ENCODE measurements at regions not wholly inside any gene's neighbourhood (a gene's known extent, or its start where the extent isn't known, plus 50 kb on each side); places are given as distances from the start of the nearest gene placed in this dataset.

DNA sequence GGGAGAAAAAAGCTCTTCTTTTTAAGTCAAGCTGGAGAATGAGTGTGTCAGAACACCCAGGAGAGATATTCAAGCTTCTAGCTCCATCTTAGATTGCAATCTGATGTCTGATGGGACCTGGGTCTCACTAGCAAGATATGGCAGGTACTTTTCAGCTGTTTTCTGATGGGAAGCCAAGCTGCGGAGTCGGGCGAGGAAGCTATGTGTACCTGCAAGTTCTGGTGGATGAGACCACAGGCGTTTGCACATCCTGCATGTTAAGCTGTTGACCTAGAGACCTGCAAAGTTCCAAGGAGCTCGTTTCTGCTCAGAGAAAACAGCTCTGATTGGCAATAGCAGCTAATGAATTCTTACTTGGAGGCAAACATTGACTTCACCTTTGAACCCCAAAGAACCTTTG lies 167.3 kb upstream of the GATB start:
- no peaks in the 10 kb centered on the region for H3K36me3 ChIP-seq
- DNase-seq, result no peak
- no peak overlapping the region for H3K4me3 ChIP-seq
- H3K9me3 ChIP-seq, result no peaks in the 10 kb centered on the region
- no peaks in the 10 kb centered on the region for H3K4me1 ChIP-seq
- H3K27ac ChIP-seq, result no peak overlapping the region
- TF ChIP-seq POLR2A (IDR thresholded peaks at IDR 0.05), result no peak
- TF ChIP-seq, protein P1, sequence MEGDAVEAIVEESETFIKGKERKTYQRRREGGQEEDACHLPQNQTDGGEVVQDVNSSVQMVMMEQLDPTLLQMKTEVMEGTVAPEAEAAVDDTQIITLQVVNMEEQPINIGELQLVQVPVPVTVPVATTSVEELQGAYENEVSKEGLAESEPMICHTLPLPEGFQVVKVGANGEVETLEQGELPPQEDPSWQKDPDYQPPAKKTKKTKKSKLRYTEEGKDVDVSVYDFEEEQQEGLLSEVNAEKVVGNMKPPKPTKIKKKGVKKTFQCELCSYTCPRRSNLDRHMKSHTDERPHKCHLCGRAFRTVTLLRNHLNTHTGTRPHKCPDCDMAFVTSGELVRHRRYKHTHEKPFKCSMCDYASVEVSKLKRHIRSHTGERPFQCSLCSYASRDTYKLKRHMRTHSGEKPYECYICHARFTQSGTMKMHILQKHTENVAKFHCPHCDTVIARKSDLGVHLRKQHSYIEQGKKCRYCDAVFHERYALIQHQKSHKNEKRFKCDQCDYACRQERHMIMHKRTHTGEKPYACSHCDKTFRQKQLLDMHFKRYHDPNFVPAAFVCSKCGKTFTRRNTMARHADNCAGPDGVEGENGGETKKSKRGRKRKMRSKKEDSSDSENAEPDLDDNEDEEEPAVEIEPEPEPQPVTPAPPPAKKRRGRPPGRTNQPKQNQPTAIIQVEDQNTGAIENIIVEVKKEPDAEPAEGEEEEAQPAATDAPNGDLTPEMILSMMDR (IDR thresholded peaks at IDR 0.05), result no peak
- intact Hi-C loops (cut with DNase I; ENCODE audit: low total_unique reads), result no loop called here
- no peaks in the 10 kb centered on the region for H3K27me3 ChIP-seq

DNA sequence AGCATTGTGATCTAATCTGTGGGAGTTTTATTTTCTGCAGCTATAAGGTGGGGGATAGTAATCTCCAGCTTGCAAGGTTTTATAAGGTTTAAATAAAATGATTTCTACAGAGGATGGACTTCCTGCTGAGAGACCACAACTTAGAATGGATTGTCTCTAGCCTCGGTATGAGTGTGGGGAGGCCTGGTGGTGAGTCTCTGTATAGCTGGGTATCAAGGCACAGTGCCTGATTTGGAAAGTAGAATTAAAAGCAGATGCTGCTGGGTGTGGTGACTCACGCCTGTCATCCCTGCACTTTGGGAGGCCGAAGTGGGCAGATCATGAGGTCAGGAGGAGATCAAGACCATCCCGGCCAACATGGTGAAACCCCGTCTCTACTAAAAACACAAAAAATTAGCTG lies 162.0 kb upstream of the GATB start:
- TF ChIP-seq, protein P1 (IDR thresholded peaks at IDR 0.05), result no peak
- no peak for TF ChIP-seq POLR2A (IDR thresholded peaks at IDR 0.05)
- intact Hi-C loops (cut with DNase I; ENCODE audit: low total_unique reads), result no loop called here
- H3K4me3 ChIP-seq, result no peak overlapping the region
- H3K9me3 ChIP-seq, result no peaks in the 10 kb centered on the region
- H3K36me3 ChIP-seq, result no peaks in the 10 kb centered on the region
- no peak for DNase-seq
- no peaks in the 10 kb centered on the region for H3K27me3 ChIP-seq
- no peaks in the 10 kb centered on the region for H3K4me1 ChIP-seq
- H3K27ac ChIP-seq, result no peak overlapping the region

DNA sequence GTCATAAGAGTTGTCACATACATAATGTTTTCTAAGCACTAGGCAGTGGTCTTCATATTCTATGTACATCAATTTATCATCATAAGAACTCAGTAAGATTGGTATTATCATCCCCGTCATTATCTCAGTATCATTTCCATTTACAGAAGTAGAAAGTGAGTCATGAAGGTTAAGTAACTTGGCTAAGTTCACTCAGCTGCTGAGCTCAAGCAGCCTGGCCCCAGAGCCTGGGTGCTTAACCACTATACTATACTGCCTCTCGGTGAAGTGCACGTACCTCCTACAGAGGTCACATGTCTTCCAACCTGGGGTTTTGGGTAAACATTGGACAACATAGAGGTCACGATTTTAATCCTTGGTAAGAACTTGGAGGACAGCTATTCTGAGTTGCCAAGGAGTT lies 161.5 kb upstream of the GATB start:
- no peaks in the 10 kb centered on the region for H3K4me1 ChIP-seq
- no peaks in the 10 kb centered on the region for H3K9me3 ChIP-seq
- intact Hi-C loops (cut with DNase I; ENCODE audit: low total_unique reads), result no loop called here
- H3K27me3 ChIP-seq, result no peaks in the 10 kb centered on the region
- DNase-seq, result no peak
- no peaks in the 10 kb centered on the region for H3K36me3 ChIP-seq
- TF ChIP-seq, protein P1 (IDR thresholded peaks at IDR 0.05), result no peak
- TF ChIP-seq POLR2A (IDR thresholded peaks at IDR 0.05), result no peak
- no peak overlapping the region for H3K27ac ChIP-seq
- H3K4me3 ChIP-seq, result no peak overlapping the region

DNA sequence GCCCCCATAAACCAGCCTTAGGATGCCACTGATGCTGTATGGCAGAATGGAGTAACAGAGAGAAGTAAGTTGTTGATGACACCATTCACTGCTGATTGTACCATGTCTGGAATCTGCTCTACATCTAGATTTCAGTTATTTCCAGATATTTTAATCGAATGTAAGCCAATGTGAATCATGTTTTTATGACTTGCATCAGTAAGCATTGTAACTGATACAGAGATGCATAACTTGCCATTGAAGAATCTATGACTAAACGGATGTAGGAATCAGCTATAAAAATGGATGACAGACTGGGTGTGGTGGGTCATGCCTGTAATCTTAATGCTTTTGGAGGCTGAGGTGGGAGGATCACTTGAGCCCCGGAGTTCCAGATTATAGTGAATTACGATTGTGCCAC lies 161.0 kb upstream of the GATB start:
- intact Hi-C loops (cut with DNase I; ENCODE audit: low total_unique reads), result no loop called here
- no peak for DNase-seq
- Histone ChIP-seq H3K36me3 (no peaks in the 10 kb centered on the region), H3K4me1 (no peaks in the 10 kb centered on the region), H3K9me3 (no peaks in the 10 kb centered on the region), H3K27ac (no peak overlapping the region), H3K4me3 (no peak overlapping the region), H3K27me3 (no peaks in the 10 kb centered on the region)
- TF ChIP-seq, protein P1 (IDR thresholded peaks at IDR 0.05), result no peak
- no peak for TF ChIP-seq POLR2A (IDR thresholded peaks at IDR 0.05)

DNA sequence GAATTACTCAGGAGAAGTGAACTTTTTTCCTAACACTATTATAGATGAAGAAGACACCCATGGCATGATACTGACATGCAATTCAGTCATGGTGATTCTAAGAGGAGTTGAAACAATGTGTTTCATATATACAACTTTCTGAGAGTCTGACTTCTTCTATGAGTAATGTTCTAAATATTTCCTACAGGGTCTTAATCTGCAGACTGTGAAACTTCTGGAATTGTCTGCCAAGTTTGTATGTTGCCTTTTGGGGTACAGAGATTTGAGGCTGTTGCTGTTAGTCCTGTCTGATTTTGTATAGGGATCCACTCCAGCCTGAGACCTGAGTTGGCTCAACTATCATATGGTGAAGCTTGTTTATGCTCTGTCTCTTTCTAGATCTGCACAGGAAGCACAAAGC lies 160.6 kb upstream of the GATB start:
- intact Hi-C loops (cut with DNase I; ENCODE audit: low total_unique reads), result no loop called here
- Histone ChIP-seq H3K36me3 (no peaks in the 10 kb centered on the region), H3K9me3 (no peaks in the 10 kb centered on the region), H3K4me3 (no peak overlapping the region), H3K27ac (no peak overlapping the region), H3K4me1 (no peaks in the 10 kb centered on the region), H3K27me3 (no peaks in the 10 kb centered on the region)
- no peak for DNase-seq
- TF ChIP-seq, protein P1 (IDR thresholded peaks at IDR 0.05), result no peak
- TF ChIP-seq POLR2A (IDR thresholded peaks at IDR 0.05), result no peak
